HCT116 (cell line): ENCODE measurements at regions not wholly inside any gene's neighbourhood (a gene's known extent, or its start where the extent isn't known, plus 50 kb on each side); places are given as distances from the start of the nearest gene placed in this dataset.

Source experiments
- ATAC-seq: fragments of 200-7000 bp; cut with Tn5 transposase; 2 replicates; pipeline ENCODE4 v1.9.1; 2020; ENCODE audit warnings: mild to moderate bottlenecking, moderate library complexity
- BruUV-seq: library from RNA; stranded (reverse); fragments of 400-500 nt; replicated peaks from 2 replicates; lab custom pipeline; 2021; lab: Mats Ljungman, UMichigan
- CTCF ChIA-PET: fragments of 300-600 bp; sonication (Branson Sonifier 250); formaldehyde crosslinking; loops from one replicate; lab custom pipeline; 2021; ENCODE audit warnings: antibody characterized with exemption; lab: Charles Lee
- POLR2A ChIA-PET: fragments of 300-600, 350-600 bp; sonication (Branson Sonifier 250); formaldehyde crosslinking; loops from one replicate; lab custom pipeline; 2021; ENCODE audit warnings: antibody characterized with exemption; lab: Charles Lee
- RAD21 ChIA-PET, 2 experiments: fragments of 300-600 bp; sonication (Branson Sonifier 250); formaldehyde crosslinking; loops; one replicate each; lab custom pipeline; 2023; ENCODE audit warnings: low total read pairs in 2 of 2; ENCODE audit not compliant: uncharacterized antibody in 2 of 2, unreplicated experiment in 2 of 2, low non-redundant PET in 1 of 2; lab: Charles Lee
- DNase-seq: peaks from one replicate; pipeline ENCODE4 v3.0.0-alpha.2; 2010; ENCODE audit warnings: low read depth, low spot score
- H2AFZ ChIP-seq: fragments of 200-600 bp; shearing (Covaris generic), sonication (generic); 2 replicates; pipeline ENCODE4 v1.6.1; 2017; ENCODE audit warnings: low read depth, mixed run types, mixed read lengths, antibody characterized with exemption, low read length; ENCODE audit not compliant: poor library complexity, severe bottlenecking
- H3K27ac ChIP-seq: 2 replicates; pipeline ENCODE4 v1.5.1; 2012; ENCODE audit warnings: low read depth, low read length
- H3K27me3 ChIP-seq: fragments of 200-600 bp; sonication (generic); 2 replicates; pipeline ENCODE4 v1.6.1; 2016; ENCODE audit warnings: mixed run types, low read length, mixed read lengths; ENCODE audit not compliant: insufficient read depth
- H3K36me3 ChIP-seq, 2 experiments: fragments of 200-500 bp in 1 of 2; fragments of 200-600 bp in 1 of 2; sonication (Bioruptor generic) in 1 of 2; sonication (generic) in 1 of 2; 2 replicates each; pipeline versions ENCODE4 v1.5.1 to v1.6.1; 2014 to 2016; ENCODE audit warnings: low read length in 2 of 2, inconsistent platforms in 1 of 2, mixed read lengths in 1 of 2, mixed run types in 1 of 2; ENCODE audit not compliant: insufficient read depth in 2 of 2, control insufficient read depth in 1 of 2
- H3K4me1 ChIP-seq, 2 experiments: fragments of 200-600 bp in 1 of 2; sonication (generic) in 1 of 2; 2 replicates each; pipeline versions ENCODE4 v1.5.1 to v1.6.1; 2012 to 2017; ENCODE audit warnings: low read length in 2 of 2, inconsistent platforms in 1 of 2, mild to moderate bottlenecking in 1 of 2, mixed read lengths in 1 of 2, mixed run types in 1 of 2, moderate library complexity in 1 of 2; ENCODE audit not compliant: insufficient read depth in 2 of 2, control insufficient read depth in 1 of 2
- H3K4me2 ChIP-seq: fragments of 200-600 bp; sonication (generic); 2 replicates; pipeline ENCODE4 v1.6.1; 2017; ENCODE audit warnings: mixed run types, low read length, mixed read lengths
- H3K4me3 ChIP-seq, 2 experiments: fragments of 200-600 bp in 1 of 2; sonication (generic) in 1 of 2; replicated peaks in 1 of 2; 2 replicates each; pipeline ENCODE4 v1.5.1; 2011 to 2016; ENCODE audit warnings: low read length in 2 of 2, control low read depth in 1 of 2, low read depth in 1 of 2, mild to moderate bottlenecking in 1 of 2, mixed read lengths in 1 of 2, mixed run types in 1 of 2
- H3K79me2 ChIP-seq: fragments of 200-600 bp; sonication (generic); 2 replicates; pipeline ENCODE4 v1.6.1; 2017; ENCODE audit warnings: mild to moderate bottlenecking, mixed run types, low read length, moderate library complexity, mixed read lengths; ENCODE audit not compliant: insufficient read depth
- H3K9ac ChIP-seq: fragments of 200-600 bp; sonication (generic); 2 replicates; pipeline ENCODE4 v1.6.1; 2016; ENCODE audit warnings: low read length, mixed read lengths
- H3K9me2 ChIP-seq: fragments of 200-600 bp; sonication (generic), shearing (Covaris generic); 2 replicates; pipeline ENCODE4 v1.6.1; 2017; ENCODE audit warnings: mixed run types, mild to moderate bottlenecking, moderate library complexity; ENCODE audit not compliant: insufficient read depth
- H3K9me3 ChIP-seq, 2 experiments: fragments of 200-500 bp in 1 of 2; fragments of 200-600 bp in 1 of 2; sonication (Bioruptor generic) in 1 of 2; sonication (generic) in 1 of 2; 2 replicates each; pipeline ENCODE4 v1.6.1; 2014 to 2017; ENCODE audit warnings: low read length in 2 of 2, mixed read lengths in 2 of 2, inconsistent platforms in 1 of 2, low read depth in 1 of 2, mild to moderate bottlenecking in 1 of 2, mixed run types in 1 of 2, moderate library complexity in 1 of 2; ENCODE audit not compliant: control insufficient read depth in 1 of 2, insufficient read depth in 1 of 2
- H4K20me1 ChIP-seq: fragments of 200-600 bp; sonication (generic), shearing (Covaris generic); 2 replicates; pipeline ENCODE4 v1.6.1; 2017; ENCODE audit warnings: mixed run types, mild to moderate bottlenecking, moderate library complexity; ENCODE audit not compliant: insufficient read depth
- CBX3 ChIP-seq: IDR thresholded peaks from 2 replicates; pipeline ENCODE4 v1.6.1; 2012; ENCODE audit warnings: low read depth
- EGR1 ChIP-seq: IDR thresholded peaks from 2 replicates; pipeline ENCODE4 v1.6.1; 2012; ENCODE audit warnings: low read depth
- EZH2 ChIP-seq: fragments of 200-600 bp; sonication (generic); IDR thresholded peaks from 2 replicates; pipeline ENCODE4 v1.6.1; 2017; ENCODE audit warnings: antibody characterized with exemption, mixed run types
- JUND ChIP-seq: IDR thresholded peaks from 2 replicates; pipeline ENCODE4 v1.6.1; 2012
- POLR2A ChIP-seq: IDR thresholded peaks from 2 replicates; pipeline ENCODE4 v1.7.0; 2011; ENCODE audit warnings: borderline replicate concordance; ENCODE audit not compliant: insufficient read depth, insufficient read length; ENCODE audit errors: extremely low read depth
- SIN3A ChIP-seq: IDR thresholded peaks from 2 replicates; pipeline ENCODE4 v1.6.1; 2012; ENCODE audit warnings: low read depth
- SP1 ChIP-seq: IDR thresholded peaks from 2 replicates; pipeline ENCODE4 v1.6.1; 2012; ENCODE audit warnings: low read depth
- SRF ChIP-seq: IDR thresholded peaks from 2 replicates; pipeline ENCODE4 v1.6.1; 2012; ENCODE audit warnings: low read depth
- TCF7L2 ChIP-seq: IDR thresholded peaks from 2 replicates; pipeline ENCODE4 v1.7.0; 2011; ENCODE audit warnings: borderline replicate concordance, inconsistent platforms; ENCODE audit not compliant: insufficient read depth, insufficient read length; ENCODE audit errors: extremely low read depth
- YY1 ChIP-seq: IDR thresholded peaks from 2 replicates; pipeline ENCODE4 v1.6.1; 2011; ENCODE audit warnings: low read length, low read depth, moderate library complexity, mild to moderate bottlenecking; ENCODE audit not compliant: insufficient replicate concordance; ENCODE audit errors: extremely low read depth
- ZFX ChIP-seq: fragments of 450-650 bp; IDR thresholded peaks from 2 replicates; pipeline ENCODE4 v1.6.1; 2017
- intact Hi-C: fragments of 100-400 bp; cut with micrococcal nuclease; formaldehyde crosslinking; loops from 2 replicates; pipeline ENCODE4 v1.10.0; 2022
- TF ChIP-seq, protein P1 (sequence below): IDR thresholded peaks from 2 replicates; pipeline ENCODE4 v1.6.1; 2012; ENCODE audit warnings: low read depth

DNA sequence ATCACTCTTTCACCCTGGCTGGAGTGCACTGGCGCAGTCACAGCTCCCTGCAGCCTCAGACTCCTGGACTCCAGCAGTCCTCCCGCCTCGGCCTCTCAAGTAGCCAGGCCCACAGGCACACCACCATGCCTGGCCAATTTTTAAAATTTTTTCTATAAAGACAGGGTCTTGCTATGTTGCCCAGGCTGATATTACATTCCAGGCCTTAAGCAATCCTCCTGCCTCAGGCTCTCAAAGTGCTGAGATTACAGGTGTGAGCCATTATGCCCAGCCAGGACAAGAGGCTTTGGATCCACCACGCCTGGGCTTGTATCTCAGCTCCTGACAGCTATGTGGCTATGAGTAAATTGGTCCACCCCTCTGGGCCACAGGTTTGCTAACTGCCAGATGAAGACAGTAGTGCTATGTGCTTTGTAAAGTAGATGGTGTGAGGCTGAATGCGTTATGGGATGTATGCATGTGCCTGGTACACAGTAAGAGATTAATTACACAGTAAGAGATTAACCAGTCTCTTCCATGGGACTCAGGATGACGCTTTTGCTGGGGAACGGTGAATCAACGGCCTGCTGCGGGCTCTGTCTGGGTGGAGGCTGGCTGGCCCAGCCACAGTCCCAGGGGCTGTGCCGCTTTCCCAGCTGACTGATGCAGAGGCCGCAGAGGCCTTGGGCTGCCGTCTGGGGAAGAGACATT lies 53.3 kb upstream of the NCOR2 start:
- intact Hi-C loops, result no loop called here
- H3K27me3 ChIP-seq, result no peaks in the 10 kb centered on the region
- ChIA-PET RAD21 (no interaction called here), POLR2A (no interaction called here), CTCF (no interaction called here)
- H3K4me2 ChIP-seq, result no peak overlapping the region
- no peaks in the 10 kb centered on the region for H3K36me3 ChIP-seq
- no peaks in the 10 kb centered on the region for H3K79me2 ChIP-seq
- TF ChIP-seq SIN3A (no peak), SRF (no peak), ZFX (no peak), EGR1 (no peak), TCF7L2 (no peak), POLR2A (no peak), JUND (no peak), YY1 (no peak), EZH2 (no peak), CBX3 (no peak), SP1 (no peak)
- TF ChIP-seq, protein P1, sequence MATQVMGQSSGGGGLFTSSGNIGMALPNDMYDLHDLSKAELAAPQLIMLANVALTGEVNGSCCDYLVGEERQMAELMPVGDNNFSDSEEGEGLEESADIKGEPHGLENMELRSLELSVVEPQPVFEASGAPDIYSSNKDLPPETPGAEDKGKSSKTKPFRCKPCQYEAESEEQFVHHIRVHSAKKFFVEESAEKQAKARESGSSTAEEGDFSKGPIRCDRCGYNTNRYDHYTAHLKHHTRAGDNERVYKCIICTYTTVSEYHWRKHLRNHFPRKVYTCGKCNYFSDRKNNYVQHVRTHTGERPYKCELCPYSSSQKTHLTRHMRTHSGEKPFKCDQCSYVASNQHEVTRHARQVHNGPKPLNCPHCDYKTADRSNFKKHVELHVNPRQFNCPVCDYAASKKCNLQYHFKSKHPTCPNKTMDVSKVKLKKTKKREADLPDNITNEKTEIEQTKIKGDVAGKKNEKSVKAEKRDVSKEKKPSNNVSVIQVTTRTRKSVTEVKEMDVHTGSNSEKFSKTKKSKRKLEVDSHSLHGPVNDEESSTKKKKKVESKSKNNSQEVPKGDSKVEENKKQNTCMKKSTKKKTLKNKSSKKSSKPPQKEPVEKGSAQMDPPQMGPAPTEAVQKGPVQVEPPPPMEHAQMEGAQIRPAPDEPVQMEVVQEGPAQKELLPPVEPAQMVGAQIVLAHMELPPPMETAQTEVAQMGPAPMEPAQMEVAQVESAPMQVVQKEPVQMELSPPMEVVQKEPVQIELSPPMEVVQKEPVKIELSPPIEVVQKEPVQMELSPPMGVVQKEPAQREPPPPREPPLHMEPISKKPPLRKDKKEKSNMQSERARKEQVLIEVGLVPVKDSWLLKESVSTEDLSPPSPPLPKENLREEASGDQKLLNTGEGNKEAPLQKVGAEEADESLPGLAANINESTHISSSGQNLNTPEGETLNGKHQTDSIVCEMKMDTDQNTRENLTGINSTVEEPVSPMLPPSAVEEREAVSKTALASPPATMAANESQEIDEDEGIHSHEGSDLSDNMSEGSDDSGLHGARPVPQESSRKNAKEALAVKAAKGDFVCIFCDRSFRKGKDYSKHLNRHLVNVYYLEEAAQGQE, result no peak
- DNase-seq, result no peak
- no peak for ATAC-seq
- no peak overlapping the region for H2AFZ ChIP-seq
- H4K20me1 ChIP-seq, result no peaks in the 10 kb centered on the region
- H3K9ac ChIP-seq, result no peak overlapping the region
- peaks cover 0 to 16% of the 10 kb centered on the region in 2 experiments; a peak in 2 of 4 replicates for H3K4me1 ChIP-seq
- H3K9me3 ChIP-seq, result peaks cover 0 to 7% of the 10 kb centered on the region in 2 experiments; a peak in 1 of 4 replicates
- H3K4me3 ChIP-seq, result no peak overlapping the region
- H3K27ac ChIP-seq, result no peak overlapping the region
- BruUV-seq, result no TSS peak
- no peaks in the 10 kb centered on the region for H3K9me2 ChIP-seq
